ENCODE measurements at regions not wholly inside any gene's neighbourhood (a gene's known extent, or its start where the extent isn't known, plus 50 kb on each side); places are given as distances from the start of the nearest gene placed in this dataset.

- TF ChIP-seq GATA2 (IDR thresholded peaks at IDR 0.05; ENCODE audit: low read depth, low read length) (no peak), GATA3 (IDR thresholded peaks at IDR 0.05; ENCODE audit: low read depth, low read length) (no peak)
These were observed 160.2 kb upstream of the IL12B start for GRCh38 chr5:159490507-159490906.

Data from SH-SY5Y (cell line).